IPS-15b (cell line): ENCODE measurements at regions not wholly inside any gene's neighbourhood (a gene's known extent, or its start where the extent isn't known, plus 50 kb on each side); places are given as distances from the start of the nearest gene placed in this dataset.

Source experiments
- H3K27me3 ChIP-seq: one replicate; pipeline ENCODE4 v1.6.1; 2013; ENCODE audit warnings: low read length; ENCODE audit not compliant: control insufficient read depth, insufficient read depth
- H3K36me3 ChIP-seq: one replicate; pipeline ENCODE4 v1.6.1; 2013; ENCODE audit warnings: low read length; ENCODE audit not compliant: control insufficient read depth, insufficient read depth
- H3K4me1 ChIP-seq: one replicate; pipeline ENCODE4 v1.6.1; 2013; ENCODE audit warnings: mild to moderate bottlenecking, low read length; ENCODE audit not compliant: control insufficient read depth, insufficient read depth
- H3K4me3 ChIP-seq: one replicate; pipeline ENCODE4 v1.5.1; 2013; ENCODE audit warnings: low read depth, low read length
- H3K9ac ChIP-seq: one replicate; pipeline ENCODE4 v1.6.1; 2013; ENCODE audit warnings: low read depth, mild to moderate bottlenecking, low read length
- H3K9me3 ChIP-seq: one replicate; pipeline ENCODE4 v1.6.1; 2013; ENCODE audit warnings: mild to moderate bottlenecking, low read length; ENCODE audit not compliant: control insufficient read depth, insufficient read depth

GRCh38 chr6:128827675-128828464, 55.1 kb upstream of the LAMA2 start:
- H3K4me1 ChIP-seq, result no peaks in the 10 kb centered on the region
- no peaks in the 10 kb centered on the region for H3K36me3 ChIP-seq
- H3K4me3 ChIP-seq, result no peak overlapping the region
- H3K9me3 ChIP-seq, result peaks cover 8% of the 10 kb centered on the region
- no peak overlapping the region for H3K9ac ChIP-seq
- no peaks in the 10 kb centered on the region for H3K27me3 ChIP-seq

GRCh38 chr6:128826606-128827005, 56.3 kb upstream of the LAMA2 start:
- no peaks in the 10 kb centered on the region for H3K27me3 ChIP-seq

GRCh38 chr6:128822271-128822670, 60.7 kb upstream of the LAMA2 start:
- no peaks in the 10 kb centered on the region for H3K4me1 ChIP-seq
- H3K27me3 ChIP-seq, result no peaks in the 10 kb centered on the region
- no peak overlapping the region for H3K9ac ChIP-seq
- no peaks in the 10 kb centered on the region for H3K36me3 ChIP-seq
- H3K9me3 ChIP-seq, result no peaks in the 10 kb centered on the region
- H3K4me3 ChIP-seq, result no peak overlapping the region

More at GRCh38 chr6:128826606-128827005, 56.3 kb upstream of the LAMA2 start:
- H3K9me3 ChIP-seq, result peaks cover 8% of the 10 kb centered on the region
- no peaks in the 10 kb centered on the region for H3K36me3 ChIP-seq
- no peak overlapping the region for H3K4me3 ChIP-seq
- no peaks in the 10 kb centered on the region for H3K4me1 ChIP-seq
- H3K9ac ChIP-seq, result no peak overlapping the region

- Histone ChIP-seq H3K9ac (no peak overlapping the region), H3K4me1 (no peaks in the 10 kb centered on the region), H3K27me3 (no peaks in the 10 kb centered on the region), H3K9me3 (no peaks in the 10 kb centered on the region), H3K4me3 (no peak overlapping the region), H3K36me3 (no peaks in the 10 kb centered on the region)
Observed at GRCh38 chr6:128821116-128821515, 61.8 kb upstream of the LAMA2 start.

- no peak overlapping the region for H3K9ac ChIP-seq
- no peaks in the 10 kb centered on the region for H3K9me3 ChIP-seq
- H3K4me3 ChIP-seq, result no peak overlapping the region
- no peaks in the 10 kb centered on the region for H3K27me3 ChIP-seq
- H3K36me3 ChIP-seq, result no peaks in the 10 kb centered on the region
- H3K4me1 ChIP-seq, result no peaks in the 10 kb centered on the region
Observed at GRCh38 chr6:128808856-128809255, 74.1 kb upstream of the LAMA2 start.

GRCh38 chr6:128807577-128807976, 75.4 kb upstream of the LAMA2 start:
- Histone ChIP-seq H3K4me1 (no peaks in the 10 kb centered on the region), H3K4me3 (no peak overlapping the region), H3K9me3 (no peaks in the 10 kb centered on the region), H3K27me3 (no peaks in the 10 kb centered on the region), H3K36me3 (no peaks in the 10 kb centered on the region), H3K9ac (no peak overlapping the region)

GRCh38 chr6:128806261-128806660, 76.7 kb upstream of the LAMA2 start:
- Histone ChIP-seq H3K9ac (no peak overlapping the region), H3K9me3 (no peaks in the 10 kb centered on the region), H3K36me3 (no peaks in the 10 kb centered on the region), H3K27me3 (no peaks in the 10 kb centered on the region), H3K4me1 (no peaks in the 10 kb centered on the region), H3K4me3 (no peak overlapping the region)

- no peaks in the 10 kb centered on the region for H3K4me1 ChIP-seq
- no peaks in the 10 kb centered on the region for H3K36me3 ChIP-seq
- no peak overlapping the region for H3K4me3 ChIP-seq
- H3K27me3 ChIP-seq, result no peaks in the 10 kb centered on the region
- H3K9ac ChIP-seq, result no peak overlapping the region
- no peaks in the 10 kb centered on the region for H3K9me3 ChIP-seq
Observed at GRCh38 chr6:128803911-128804310, 79.0 kb upstream of the LAMA2 start.

GRCh38 chr6:128801621-128802020, 81.3 kb upstream of the LAMA2 start:
- Histone ChIP-seq H3K4me3 (no peak overlapping the region), H3K9me3 (no peaks in the 10 kb centered on the region), H3K27me3 (no peaks in the 10 kb centered on the region), H3K9ac (no peak overlapping the region), H3K36me3 (no peaks in the 10 kb centered on the region), H3K4me1 (no peaks in the 10 kb centered on the region)

GRCh38 chr6:128784266-128784665, 98.7 kb upstream of the LAMA2 start:
- Histone ChIP-seq H3K27me3 (no peaks in the 10 kb centered on the region), H3K4me1 (peaks cover 11% of the 10 kb centered on the region), H3K4me3 (no peak overlapping the region), H3K36me3 (no peaks in the 10 kb centered on the region), H3K9ac (no peak overlapping the region), H3K9me3 (no peaks in the 10 kb centered on the region)

- Histone ChIP-seq H3K9me3 (peaks cover 13% of the 10 kb centered on the region), H3K4me3 (no peak overlapping the region), H3K9ac (no peak overlapping the region), H3K27me3 (no peaks in the 10 kb centered on the region), H3K36me3 (peaks cover 5% of the 10 kb centered on the region), H3K4me1 (no peaks in the 10 kb centered on the region)
Observed at GRCh38 chr6:128768187-128768586, 114.8 kb upstream of the LAMA2 start.

GRCh38 chr6:128767705-128768104, 115.2 kb upstream of the LAMA2 start:
- peaks cover 5% of the 10 kb centered on the region for H3K36me3 ChIP-seq
- peaks cover 13% of the 10 kb centered on the region for H3K9me3 ChIP-seq
- H3K27me3 ChIP-seq, result no peaks in the 10 kb centered on the region
- no peak overlapping the region for H3K4me3 ChIP-seq
- H3K9ac ChIP-seq, result no peak overlapping the region
- H3K4me1 ChIP-seq, result no peaks in the 10 kb centered on the region
